ENCODE measurements at regions not wholly inside any gene's neighbourhood (a gene's known extent, or its start where the extent isn't known, plus 50 kb on each side); places are given as distances from the start of the nearest gene placed in this dataset.

DNA sequence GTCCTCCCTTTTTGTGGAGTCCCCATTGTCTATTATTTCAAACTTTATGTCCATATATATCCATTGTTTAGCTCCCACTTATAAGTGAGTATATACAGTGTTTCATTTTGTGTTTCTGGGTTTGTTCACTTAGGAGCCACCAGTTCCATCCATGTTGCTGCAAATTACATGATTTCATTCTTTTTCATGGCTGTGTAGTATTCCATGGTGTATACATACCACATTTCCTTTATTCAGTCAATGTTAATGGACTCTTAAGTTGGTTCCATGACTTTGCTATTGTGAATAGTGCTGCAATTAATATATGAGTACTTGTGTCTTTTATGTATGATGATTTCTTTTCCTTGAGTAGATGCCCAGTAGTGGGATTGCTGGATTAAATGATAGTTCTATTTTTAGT, 329.1 kb downstream of the AR start:
- no peak for TF ChIP-seq EZH2 (IDR thresholded peaks at IDR 0.05; ENCODE audit: low read length, unreplicated experiment)
- TF ChIP-seq, protein P1, sequence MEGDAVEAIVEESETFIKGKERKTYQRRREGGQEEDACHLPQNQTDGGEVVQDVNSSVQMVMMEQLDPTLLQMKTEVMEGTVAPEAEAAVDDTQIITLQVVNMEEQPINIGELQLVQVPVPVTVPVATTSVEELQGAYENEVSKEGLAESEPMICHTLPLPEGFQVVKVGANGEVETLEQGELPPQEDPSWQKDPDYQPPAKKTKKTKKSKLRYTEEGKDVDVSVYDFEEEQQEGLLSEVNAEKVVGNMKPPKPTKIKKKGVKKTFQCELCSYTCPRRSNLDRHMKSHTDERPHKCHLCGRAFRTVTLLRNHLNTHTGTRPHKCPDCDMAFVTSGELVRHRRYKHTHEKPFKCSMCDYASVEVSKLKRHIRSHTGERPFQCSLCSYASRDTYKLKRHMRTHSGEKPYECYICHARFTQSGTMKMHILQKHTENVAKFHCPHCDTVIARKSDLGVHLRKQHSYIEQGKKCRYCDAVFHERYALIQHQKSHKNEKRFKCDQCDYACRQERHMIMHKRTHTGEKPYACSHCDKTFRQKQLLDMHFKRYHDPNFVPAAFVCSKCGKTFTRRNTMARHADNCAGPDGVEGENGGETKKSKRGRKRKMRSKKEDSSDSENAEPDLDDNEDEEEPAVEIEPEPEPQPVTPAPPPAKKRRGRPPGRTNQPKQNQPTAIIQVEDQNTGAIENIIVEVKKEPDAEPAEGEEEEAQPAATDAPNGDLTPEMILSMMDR (conservative IDR thresholded peaks at IDR 0.05; ENCODE audit: low read depth, low read length) = no peak
- no peak for TF ChIP-seq EZH2phosphoT487 (IDR thresholded peaks at IDR 0.05; ENCODE audit: borderline replicate concordance, low read length)
